GM12891 (cell line): ENCODE measurements at regions not wholly inside any gene's neighbourhood (a gene's known extent, or its start where the extent isn't known, plus 50 kb on each side); places are given as distances from the start of the nearest gene placed in this dataset.

Experiments used
- PAX5 ChIP-seq: IDR thresholded peaks from 2 replicates; pipeline ENCODE4 v1.6.1; 2011; ENCODE audit warnings: low read length, moderate library complexity, mild to moderate bottlenecking; ENCODE audit not compliant: insufficient read depth, severe bottlenecking
- POLR2A ChIP-seq: IDR thresholded peaks from 2 replicates; pipeline ENCODE4 v1.6.1; 2011; ENCODE audit warnings: low read depth, low read length, control low read depth
- POLR2AphosphoS5 ChIP-seq: IDR thresholded peaks from 2 replicates; pipeline ENCODE4 v1.6.1; 2011; ENCODE audit warnings: low read depth, low read length, control low read depth
- SPI1 ChIP-seq: IDR thresholded peaks from 2 replicates; pipeline ENCODE4 v1.6.1; 2011; ENCODE audit warnings: low read depth, low read length, control low read depth
- TAF1 ChIP-seq: IDR thresholded peaks from 2 replicates; pipeline ENCODE4 v1.6.1; 2011; ENCODE audit warnings: low read depth, low read length, control low read depth

GRCh38 chr22:22348127-22348814 lies 103.7 kb downstream of the VPREB1 start:
- TF ChIP-seq POLR2AphosphoS5 = no peak
- TF ChIP-seq TAF1 = no peak
- TF ChIP-seq POLR2A = no peak
- TF ChIP-seq SPI1 = no peak
- no peak for TF ChIP-seq PAX5
